HepG2 (cell line): ENCODE measurements at regions not wholly inside any gene's neighbourhood (a gene's known extent, or its start where the extent isn't known, plus 50 kb on each side); places are given as distances from the start of the nearest gene placed in this dataset.

ENCODE experiments used
- CCAR2 ChIP-seq: fragments of 200-400 bp; formaldehyde crosslinking; optimal IDR thresholded peaks from 2 replicates; pipeline ENCODE3; 2018; ENCODE audit warnings: low read depth, mild to moderate bottlenecking, low read length, moderate library complexity
- HMGXB3 ChIP-seq: sonication (generic); formaldehyde crosslinking; IDR thresholded peaks from 2 replicates; pipeline ENCODE4 v1.4.0; 2020; ENCODE audit warnings: missing genetic modification reagents, borderline replicate concordance
- MZF1 ChIP-seq: sonication (generic); formaldehyde crosslinking; IDR thresholded peaks from 2 replicates; pipeline ENCODE4 v1.8.1; 2023; ENCODE audit warnings: mild to moderate bottlenecking, missing genetic modification reagents, borderline replicate concordance
- TP53 ChIP-seq: sonication (generic); formaldehyde crosslinking; conservative IDR thresholded peaks from 2 replicates; pipeline ENCODE4 v1.4.0; 2020; ENCODE audit warnings: missing genetic modification reagents
- ZFP90 ChIP-seq: sonication (generic); formaldehyde crosslinking; IDR thresholded peaks from 2 replicates; pipeline ENCODE4 v1.8.0; 2022; ENCODE audit warnings: missing genetic modification reagents, mild to moderate bottlenecking, inconsistent platforms, borderline replicate concordance
- ZFYVE20 ChIP-seq: sonication (generic); formaldehyde crosslinking; IDR thresholded peaks from 2 replicates; pipeline ENCODE4 v1.8.0; 2023; ENCODE audit warnings: low read depth, mild to moderate bottlenecking, moderate library complexity, missing genetic modification reagents, borderline replicate concordance
- ZNF205 ChIP-seq: IDR thresholded peaks from 2 replicates; pipeline ENCODE4 v1.6.1; 2018; ENCODE audit warnings: missing biosample characterization, missing genetic modification reagents
- ZNF331 ChIP-seq: sonication (generic); formaldehyde crosslinking; IDR thresholded peaks from 2 replicates; pipeline ENCODE4 v1.4.0; 2020; ENCODE audit warnings: missing genetic modification reagents

DNA sequence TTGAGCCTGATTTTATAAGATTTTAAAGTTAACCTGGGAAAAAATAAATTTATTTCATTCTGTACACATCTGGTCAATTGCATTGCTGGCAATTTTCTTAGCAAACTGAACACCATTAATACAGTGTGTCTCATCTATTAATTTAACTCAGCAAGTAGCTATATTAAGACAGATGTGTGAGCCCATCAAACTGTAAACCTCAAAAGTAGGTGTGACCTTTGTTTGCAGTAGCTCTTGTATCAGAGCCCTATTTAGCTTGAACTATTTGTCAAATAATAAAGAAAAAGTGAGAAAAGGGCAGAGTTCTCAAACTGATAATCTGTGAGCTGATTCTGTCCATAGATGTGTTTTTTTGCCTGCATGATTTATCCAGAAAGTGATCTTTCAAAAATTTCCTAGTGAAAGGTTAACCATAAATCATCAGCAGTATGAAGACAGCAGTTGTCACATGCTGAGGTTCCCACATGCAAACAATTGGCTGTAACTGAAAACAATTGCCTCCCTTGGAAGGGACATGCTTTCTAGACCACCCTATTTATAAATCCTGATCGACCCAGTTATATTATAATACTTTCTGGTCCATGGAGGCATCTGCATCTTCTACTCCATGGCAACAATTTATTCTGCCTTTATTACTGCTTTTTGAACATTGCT, 646.5 kb downstream of the NSUN3 start:
- TF ChIP-seq HMGXB3 (CRISPR knock-in tag) (no peak), ZNF331 (CRISPR knock-in tag) (no peak), MZF1 (no peak), ZFP90 (CRISPR knock-in tag) (no peak), TP53 (CRISPR knock-in tag) (no peak), CCAR2 (no peak), ZFYVE20 (CRISPR knock-in tag) (no peak), ZNF205 (no peak)
